ENCODE measurements at regions not wholly inside any gene's neighbourhood (a gene's known extent, or its start where the extent isn't known, plus 50 kb on each side); places are given as distances from the start of the nearest gene placed in this dataset.

DNA sequence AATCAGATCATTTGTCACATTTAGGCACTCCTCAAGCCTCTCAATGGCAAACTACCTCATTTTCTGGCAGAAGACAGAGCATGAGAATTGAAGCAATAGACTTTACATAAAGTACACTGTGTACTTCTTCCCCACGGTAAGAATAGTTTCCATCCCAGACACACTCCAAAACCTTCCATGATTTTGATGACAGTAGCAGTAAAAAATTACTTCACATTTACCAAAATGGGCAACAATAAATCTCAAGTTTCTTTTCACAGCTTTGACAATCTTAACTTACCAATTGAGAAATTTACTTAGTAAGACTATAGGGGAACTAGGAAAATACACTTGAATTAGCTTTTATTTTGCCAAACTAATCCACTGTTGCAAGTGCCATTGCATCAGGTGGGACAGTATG, 353.8 kb downstream of the HAO1 start:
- DNase-seq (ENCODE audit: low read depth in 3 of 3, low spot score in 2 of 3) = no peak

- DNase-seq (ENCODE audit: low read depth in 3 of 3, low spot score in 2 of 3) = no peak
Observed at GRCh38 chr20:7589164-7589563, 351.1 kb downstream of the HAO1 start.

- DNase-seq (ENCODE audit: low read depth in 3 of 3, low spot score in 2 of 3) = no peak
Observed at GRCh38 chr20:7596541-7596940, 343.7 kb downstream of the HAO1 start.

DNA sequence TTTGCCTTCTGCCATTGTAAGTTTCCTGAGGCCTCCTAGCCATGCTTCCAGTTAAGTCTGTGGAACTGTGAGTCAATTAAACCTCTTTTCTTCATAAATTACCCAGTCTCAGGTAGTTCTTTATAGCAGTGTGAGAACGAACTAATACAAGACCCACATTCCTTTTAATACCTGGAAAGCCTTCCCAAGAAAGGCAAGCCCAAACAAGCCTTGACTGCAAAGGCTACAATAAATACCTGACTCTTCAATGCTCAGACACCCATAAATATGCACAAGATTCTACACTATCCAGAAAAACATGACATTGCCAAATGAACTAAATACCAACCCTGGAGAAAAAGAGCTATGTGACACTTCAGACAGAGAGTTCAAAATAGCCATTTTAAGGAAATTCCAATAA, 338.8 kb downstream of the HAO1 start:
- DNase-seq (ENCODE audit: low read depth in 3 of 3, low spot score in 2 of 3) = no peak

- no peak for DNase-seq (ENCODE audit: low read depth in 3 of 3, low spot score in 2 of 3)
Observed at GRCh38 chr20:7606941-7607340, 333.3 kb downstream of the HAO1 start.

DNA sequence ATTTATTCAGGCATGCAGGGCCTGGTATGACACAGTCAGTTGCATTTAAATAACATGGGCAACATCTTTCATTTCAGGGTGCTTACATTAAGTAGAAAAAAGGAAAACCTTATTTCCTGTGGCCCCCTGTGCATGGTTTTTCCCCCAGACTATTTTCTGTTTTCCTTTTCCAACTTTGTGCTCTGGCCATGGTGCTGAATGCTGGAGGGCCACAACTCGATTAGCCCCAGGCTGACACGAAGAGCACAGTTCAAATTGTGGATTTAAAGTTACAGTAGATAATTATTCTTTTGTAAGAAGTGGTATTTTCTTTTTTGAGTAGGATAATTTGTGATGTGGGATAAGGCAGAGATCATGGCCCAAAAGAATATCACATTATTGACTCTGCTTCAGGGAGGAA, 332.0 kb downstream of the HAO1 start:
- DNase-seq (ENCODE audit: low read depth in 3 of 3, low spot score in 2 of 3) = no peak

GRCh38 chr20:7609251-7609650, 331.0 kb downstream of the HAO1 start:
- DNase-seq (ENCODE audit: low read depth in 3 of 3, low spot score in 2 of 3) = no peak

GRCh38 chr20:7610681-7611080, 329.6 kb downstream of the HAO1 start:
- no peak for DNase-seq (ENCODE audit: low read depth in 3 of 3, low spot score in 2 of 3)

DNA sequence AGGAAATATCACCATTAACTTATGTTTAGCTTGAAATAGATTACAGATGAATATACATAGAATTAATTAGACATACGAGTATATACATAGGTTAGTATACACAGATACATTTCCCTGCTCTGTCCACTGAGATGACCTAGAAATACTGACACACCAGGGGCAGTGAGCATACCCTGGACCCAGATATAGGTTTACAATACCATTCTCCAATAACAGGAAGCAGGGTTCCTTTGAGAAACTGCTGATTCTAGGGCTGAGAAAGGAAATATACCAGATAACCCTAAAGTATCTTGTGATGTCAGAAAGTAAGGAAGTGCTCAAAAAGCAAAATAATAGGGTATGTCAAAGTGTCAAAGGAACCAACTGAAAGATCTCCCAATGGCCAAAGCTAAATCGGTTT, 322.5 kb downstream of the HAO1 start:
- no peak for DNase-seq (ENCODE audit: low read depth in 3 of 3, low spot score in 2 of 3)

DNA sequence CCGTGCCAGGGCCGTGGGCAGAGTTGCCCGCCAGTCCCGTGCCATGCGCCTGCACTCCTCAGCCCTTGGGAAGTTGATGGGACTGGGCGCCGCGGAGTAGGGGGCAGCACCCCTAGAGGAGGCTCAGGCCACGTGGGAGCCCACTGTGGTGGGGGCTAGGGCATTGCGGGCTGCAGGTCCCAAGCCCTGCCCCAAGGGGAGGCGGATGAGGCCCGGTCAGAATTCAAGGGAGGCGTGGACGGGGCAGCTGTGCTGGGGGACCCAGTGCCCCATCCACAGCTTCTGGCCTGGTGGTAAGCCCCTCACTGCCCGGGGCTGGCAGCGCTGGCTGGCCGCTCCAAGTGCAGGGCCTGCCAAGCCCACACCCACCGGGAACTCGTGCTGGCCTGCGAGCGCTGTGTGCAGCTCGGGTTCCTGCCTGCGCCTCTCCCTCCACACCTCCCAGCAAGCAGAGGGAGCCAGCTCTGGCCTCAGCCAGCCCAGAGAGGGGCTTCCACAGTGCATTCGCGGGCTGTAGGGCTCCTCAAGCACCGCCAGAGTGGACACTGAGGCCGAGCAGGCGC, 317.8 kb downstream of the HAO1 start:
- DNase-seq (ENCODE audit: low read depth in 3 of 3, low spot score in 2 of 3) = no peak

DNA sequence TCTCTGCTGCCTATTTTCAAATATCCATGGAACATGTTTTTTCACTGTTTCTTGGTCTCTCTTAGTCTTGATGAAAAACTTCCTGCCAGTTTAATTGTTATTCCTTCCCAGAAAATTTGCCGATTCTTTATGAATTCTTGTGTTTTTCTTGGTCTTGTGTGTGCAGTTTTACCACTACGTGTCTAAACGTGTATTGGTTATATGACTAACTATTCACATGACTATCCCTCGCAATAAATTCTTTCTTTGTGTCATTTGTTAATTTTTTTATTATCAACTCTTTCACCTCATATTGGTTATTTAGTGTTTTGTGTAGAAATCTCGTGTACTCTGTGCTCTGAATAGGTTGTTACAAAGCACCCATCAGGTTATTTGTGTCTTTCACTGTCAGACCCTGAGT, 315.4 kb downstream of the HAO1 start:
- no peak for DNase-seq (ENCODE audit: low read depth in 3 of 3, low spot score in 2 of 3)

DNA sequence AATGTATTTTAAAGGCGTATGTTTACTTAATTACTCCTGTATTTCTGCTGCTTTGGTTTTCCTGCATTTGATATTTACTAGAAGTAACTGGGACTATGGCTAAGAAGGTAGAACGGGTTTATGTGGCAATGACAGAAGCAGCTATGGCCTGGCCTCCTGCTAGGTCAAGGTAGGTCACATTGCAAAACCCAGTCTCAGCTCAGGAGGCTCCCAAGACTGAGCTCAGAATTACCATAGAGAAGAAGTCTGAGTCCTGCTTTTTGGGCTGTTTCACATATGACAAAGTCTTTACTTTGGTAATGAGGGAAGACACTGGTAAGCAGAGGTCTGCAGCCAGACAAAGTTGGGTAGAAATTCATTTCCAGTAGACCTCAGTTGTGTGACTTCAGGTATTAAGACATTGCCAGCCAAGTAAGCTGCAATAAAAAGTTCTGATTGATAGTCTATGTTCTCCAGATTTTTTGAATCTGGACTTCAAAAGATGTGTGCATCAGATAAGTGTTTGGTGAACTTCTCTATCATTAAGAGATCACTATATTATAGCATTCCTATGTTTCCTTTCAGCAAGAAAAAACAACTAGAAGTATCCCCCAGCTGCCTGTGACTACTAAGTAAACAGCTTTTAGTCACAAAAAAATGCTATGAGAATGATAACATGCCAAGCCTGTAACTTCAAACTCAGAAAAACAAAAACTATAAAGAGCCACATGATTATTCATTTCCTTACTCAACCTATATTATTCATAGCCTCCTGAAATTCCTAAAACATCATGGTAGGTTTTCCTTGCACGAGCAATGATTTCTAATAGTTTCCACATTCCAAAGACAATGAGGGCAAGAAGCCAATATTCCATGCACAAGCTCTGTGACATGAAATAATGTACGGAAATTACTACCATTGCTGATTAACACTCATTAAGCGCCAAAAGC, 312.3 kb downstream of the HAO1 start:
- DNase-seq (ENCODE audit: low read depth in 3 of 3, low spot score in 2 of 3) = no peak

- no peak for DNase-seq (ENCODE audit: low read depth in 3 of 3, low spot score in 2 of 3)
Observed at GRCh38 chr20:7629880-7630279, 310.4 kb downstream of the HAO1 start.

DNA sequence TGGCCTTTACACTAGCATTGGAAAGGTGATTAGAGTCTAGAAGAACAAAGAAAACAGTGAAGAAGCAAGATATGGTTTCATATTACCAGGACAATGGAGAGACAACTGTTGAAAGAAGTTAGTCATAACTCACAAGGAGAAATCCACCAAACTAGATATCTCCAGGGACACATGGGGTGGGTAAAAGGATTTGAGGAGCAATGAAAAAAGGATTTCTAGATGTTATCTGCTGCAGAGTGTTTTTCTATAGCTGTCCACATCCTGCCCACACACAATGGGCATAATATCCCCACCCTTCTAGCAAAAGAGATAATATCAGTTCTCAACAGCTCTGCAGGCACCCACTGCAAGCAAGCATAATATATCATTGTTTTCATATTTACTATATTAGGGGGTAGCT, 303.1 kb downstream of the HAO1 start:
- no peak for DNase-seq (ENCODE audit: low read depth in 3 of 3, low spot score in 2 of 3)

GRCh38 chr20:7650086-7650879, 290.0 kb downstream of the HAO1 start:
- DNase-seq (ENCODE audit: low read depth in 3 of 3, low spot score in 2 of 3) = no peak

DNA sequence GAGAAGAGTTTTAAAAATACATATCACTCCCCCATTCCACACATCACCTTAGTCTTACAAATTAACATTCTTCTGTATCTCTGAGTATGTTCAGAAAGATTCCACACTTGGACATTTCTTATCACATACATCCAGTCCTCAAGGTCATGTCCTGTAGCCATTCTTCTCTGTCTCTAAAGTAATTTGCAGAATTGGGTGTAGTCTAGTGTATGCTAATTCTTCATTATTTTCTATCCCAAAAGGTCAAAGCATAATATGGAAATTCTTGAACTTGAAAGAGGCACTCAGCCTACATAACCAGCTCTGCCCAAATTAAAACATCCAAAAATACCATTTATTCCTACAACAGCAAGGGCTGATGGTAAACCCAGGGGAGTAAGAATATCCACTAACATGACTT, 286.0 kb downstream of the HAO1 start:
- no peak for DNase-seq (ENCODE audit: low read depth in 3 of 3, low spot score in 2 of 3)

DNA sequence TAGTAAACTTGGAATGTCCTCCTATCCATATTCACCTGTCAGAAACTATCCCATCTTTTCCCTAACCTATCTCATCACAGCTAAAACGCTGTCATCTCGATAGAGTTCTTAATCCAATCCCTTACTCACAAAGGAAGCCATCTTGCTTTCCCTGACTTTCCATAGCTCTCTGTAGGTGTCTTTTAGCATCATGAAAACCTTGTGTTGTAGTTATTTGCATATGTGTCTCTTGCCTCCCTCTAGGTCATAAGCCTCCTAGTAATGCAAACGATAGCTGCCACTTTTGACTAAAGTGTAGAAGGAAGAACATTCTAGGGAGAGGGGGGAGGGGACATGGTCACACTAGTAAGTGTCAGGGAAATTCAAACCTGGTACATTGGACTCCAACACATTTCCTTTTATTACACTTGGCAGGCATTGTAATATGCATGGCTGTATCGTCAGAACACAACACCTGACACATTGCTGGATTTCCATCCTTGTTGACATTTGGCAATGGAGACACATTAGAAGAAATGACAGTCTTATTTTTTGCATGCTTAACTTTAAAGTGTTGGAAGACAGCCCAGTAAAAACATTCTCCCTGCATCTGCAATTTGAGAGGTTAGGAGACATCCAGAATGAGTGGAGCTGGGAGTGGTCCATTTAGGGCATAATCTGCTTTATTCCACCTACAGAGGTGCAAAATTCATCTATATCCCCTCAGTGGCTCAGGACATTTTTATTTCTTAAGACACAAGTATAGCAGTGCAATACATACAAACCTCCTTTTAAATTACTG, 283.4 kb downstream of the HAO1 start:
- no peak for DNase-seq (ENCODE audit: low read depth in 3 of 3, low spot score in 2 of 3)

- DNase-seq (ENCODE audit: low read depth in 3 of 3, low spot score in 2 of 3) = no peak
Observed at GRCh38 chr20:7657569-7657968, 282.7 kb downstream of the HAO1 start.

DNA sequence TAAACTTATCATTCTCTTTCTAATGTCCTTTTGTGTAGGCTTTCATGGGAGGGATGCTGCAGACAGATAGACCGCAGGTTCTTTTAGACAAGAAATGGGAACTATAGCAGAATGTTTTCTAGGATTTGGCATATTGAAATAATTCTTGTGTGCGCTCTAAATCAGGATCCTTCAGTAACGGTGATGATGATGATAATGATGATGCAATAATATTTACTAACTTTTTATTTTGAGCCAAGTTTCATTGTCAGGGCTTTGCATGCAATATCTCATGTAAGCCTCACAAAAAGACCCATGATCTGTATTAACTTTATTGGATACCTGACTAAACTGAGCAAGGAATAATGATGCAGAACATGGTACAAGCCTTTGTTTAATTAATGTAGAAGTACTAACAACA, 280.1 kb downstream of the HAO1 start:
- no peak for DNase-seq (ENCODE audit: low read depth in 3 of 3, low spot score in 2 of 3)

DNA sequence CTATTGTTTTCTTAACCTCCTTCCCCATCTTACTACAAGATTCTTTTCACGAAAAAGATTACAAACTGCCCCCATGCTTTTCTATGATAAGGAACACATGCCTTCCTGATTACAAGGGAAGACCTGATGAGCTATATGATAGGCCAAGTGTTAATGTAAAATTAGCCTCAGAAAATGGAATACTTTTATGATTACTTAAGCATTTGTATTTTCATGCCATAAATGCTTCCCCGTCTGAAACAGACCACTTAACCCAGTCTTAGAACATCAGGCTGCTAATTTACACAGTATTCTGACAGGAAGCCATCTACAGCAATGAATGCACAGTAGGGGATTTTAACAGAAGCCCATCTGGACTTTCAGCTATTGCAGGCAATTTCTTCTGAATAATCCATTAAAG, 274.9 kb downstream of the HAO1 start:
- DNase-seq (ENCODE audit: low read depth in 3 of 3, low spot score in 2 of 3) = no peak

DNA sequence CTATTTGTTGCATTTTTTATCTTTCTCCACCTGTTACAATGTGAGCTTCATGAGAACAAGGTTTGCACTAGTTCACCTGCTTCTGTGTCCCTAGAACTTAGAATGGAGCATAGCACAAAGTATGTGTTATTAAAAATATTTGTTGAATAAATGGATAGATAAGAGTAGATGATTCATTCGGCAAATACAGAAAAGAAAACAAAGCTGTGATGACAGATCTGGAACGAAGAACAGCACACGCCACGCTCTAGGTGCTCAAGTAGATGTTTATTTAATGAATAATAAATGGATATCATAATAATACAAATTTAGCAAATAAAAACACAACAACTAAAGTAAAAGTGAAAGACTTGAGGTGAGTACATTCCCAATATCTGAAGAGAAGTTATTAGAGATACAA, 273.1 kb downstream of the HAO1 start:
- no peak for DNase-seq (ENCODE audit: low read depth in 3 of 3, low spot score in 2 of 3)
